GM18867 (cell line): ENCODE measurements at regions not wholly inside any gene's neighbourhood (a gene's known extent, or its start where the extent isn't known, plus 50 kb on each side); places are given as distances from the start of the nearest gene placed in this dataset.

ENCODE experiments used
- ATAC-seq: cut with Tn5 transposase; IDR thresholded peaks from one replicate; pipeline ENCODE4 v1.9.1; 2021; ENCODE audit warnings: mild to moderate bottlenecking, moderate library complexity; ENCODE audit not compliant: unreplicated experiment

GRCh38 chrX:43481576-43481975, 174.5 kb upstream of the MAOA start:
- no peak for ATAC-seq

- ATAC-seq: no peak
Observed at GRCh38 chrX:43493756-43494155, 162.3 kb upstream of the MAOA start.

- ATAC-seq: no peak
Observed at GRCh38 chrX:43500246-43500645, 155.9 kb upstream of the MAOA start.

DNA sequence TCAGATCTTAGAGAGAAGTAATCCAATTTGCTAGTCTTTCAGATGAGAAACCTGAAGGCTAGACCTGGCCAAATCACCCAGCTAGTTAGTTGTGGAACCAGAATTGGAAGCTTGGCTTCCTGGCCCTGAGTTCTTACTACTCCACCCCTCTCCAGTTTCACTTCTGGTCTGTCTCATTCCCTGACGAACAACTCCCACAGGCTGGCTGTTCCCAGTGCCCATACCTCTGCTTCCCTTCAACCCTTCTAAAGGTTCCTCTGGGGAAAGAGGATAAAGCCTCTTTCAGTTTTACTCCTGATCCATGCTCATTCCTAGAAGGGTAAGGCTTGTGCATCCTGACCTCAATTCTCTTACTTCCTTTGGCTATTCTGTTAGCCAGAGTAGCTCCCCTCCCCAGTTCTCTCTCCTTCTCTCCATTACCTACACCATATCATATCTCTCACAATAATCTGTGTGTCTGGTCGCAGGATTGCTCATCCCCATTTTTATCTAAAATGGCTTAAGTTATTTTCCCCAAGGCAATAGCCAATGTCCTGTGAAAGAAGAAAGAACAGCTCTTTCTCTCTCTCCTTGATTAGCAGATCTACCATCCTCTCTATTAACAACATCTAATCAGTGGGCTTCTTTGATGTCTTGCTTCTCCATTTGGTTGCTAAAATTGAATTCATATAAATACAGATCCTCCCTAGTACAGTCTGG, 155.0 kb upstream of the MAOA start:
- ATAC-seq: no peak

- no peak for ATAC-seq
Observed at GRCh38 chrX:43504394-43504793, 151.7 kb upstream of the MAOA start.

- ATAC-seq: no peak
Observed at GRCh38 chrX:43505769-43506168, 150.3 kb upstream of the MAOA start.

GRCh38 chrX:43508694-43509093, 147.4 kb upstream of the MAOA start:
- no peak for ATAC-seq

DNA sequence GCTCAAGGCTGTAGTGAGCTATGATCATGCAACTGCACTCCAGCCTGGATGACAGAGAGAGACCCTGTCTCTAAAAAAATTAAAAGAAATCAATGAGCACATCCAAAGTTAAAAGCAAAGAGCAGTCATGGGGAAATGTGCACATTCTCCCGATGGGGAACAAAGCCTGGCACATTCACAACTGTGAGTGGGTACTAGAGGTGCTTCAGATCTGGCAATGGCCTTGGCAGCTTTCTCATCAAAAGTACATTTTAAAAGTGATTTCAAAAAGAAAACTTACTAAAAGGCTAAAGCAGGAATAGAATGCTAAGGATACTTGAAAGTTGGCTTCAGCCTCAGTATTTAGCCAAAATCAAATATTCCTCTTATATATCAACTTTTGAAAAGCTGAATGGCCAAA, 145.9 kb upstream of the MAOA start:
- no peak for ATAC-seq

GRCh38 chrX:43513085-43513484, 143.0 kb upstream of the MAOA start:
- no peak for ATAC-seq

DNA sequence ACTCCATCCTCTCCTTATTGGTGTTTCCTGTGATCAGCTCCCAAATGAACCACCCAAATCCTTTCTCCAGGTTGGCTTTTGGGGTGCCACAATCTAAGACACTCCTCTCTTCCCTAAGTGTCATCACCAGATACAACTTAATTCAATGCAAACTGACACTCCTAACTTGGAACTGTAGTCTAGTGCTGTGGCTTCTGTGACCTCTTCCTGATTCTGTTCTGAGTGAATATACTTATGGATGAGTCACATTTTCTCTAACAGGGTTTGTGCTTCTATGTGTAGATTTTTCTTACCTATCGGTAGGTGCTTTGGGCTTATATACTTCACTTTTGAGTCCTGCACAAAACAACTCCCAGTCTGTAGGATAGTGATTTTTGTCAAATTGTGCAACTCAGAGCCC, 141.3 kb upstream of the MAOA start:
- ATAC-seq: no peak

DNA sequence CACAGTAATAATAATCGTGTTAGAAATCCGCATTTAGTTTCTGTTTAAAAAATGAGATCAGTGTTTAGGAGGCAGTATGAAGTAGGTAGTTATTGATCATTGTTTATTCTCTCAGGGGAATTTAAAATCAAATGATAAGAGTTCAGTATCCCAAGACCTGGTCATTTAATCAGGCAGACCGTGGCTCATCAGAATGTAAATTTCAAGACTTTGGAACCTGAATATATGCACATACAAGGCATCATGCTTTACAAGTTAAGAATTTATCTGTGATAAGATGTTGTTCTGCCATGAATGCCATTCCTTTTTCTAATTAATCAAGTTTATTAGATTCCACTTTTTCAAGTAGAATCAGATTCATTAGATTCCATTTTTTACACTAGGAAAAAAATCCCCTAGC, 133.5 kb upstream of the MAOA start:
- no peak for ATAC-seq

DNA sequence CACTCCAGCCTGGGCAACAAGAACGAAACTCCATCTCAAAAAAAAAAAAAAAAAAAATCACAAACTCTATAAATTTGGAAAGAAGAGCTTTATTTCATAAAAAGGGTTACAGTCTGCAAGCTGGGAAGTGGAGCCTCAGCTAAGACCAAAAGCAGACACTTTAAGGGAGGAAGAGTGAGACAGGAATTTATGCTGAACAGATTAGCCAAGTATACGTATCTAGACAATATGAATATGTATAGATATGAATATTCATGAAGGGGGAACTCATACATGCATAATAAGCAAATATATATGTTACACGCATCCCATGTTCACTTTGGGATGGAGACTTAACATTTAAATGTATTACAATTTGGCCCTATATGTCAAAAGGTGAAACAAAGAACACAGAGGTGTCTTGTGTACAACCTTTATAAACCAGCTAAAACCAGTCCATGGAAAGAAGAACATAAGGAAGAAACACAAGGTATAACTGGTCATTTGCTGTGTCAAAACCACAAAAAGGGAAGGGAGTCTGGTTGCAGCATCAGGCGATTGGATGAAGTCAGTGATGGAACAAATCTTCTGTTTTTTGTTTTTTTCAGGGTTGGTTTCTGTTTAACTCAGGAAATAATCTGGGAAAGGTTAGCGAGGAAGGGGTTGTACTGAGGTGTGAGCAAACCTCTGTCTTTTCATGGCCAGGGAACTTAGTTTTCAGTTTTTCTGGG, 130.0 kb upstream of the MAOA start:
- ATAC-seq: no peak

DNA sequence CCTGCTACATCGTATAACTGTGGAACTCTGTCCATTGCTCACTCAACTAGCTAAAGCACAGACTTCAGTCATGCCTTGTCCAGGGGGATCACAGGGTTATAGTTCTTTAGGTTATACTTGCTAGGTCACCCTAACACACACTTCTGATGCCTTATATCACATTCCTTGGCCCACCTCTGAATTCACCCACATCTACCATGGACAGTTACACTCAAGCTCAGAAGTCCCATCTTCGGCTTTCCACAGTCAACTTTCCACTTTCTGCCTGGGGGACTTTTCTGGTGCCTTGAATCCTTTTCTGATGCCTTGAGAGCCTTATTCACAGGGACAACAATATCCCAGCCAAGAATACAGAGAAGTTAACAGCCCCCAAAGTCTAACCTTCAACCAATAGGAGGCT, 129.2 kb upstream of the MAOA start:
- ATAC-seq: no peak

- ATAC-seq: no peak
Observed at GRCh38 chrX:43527801-43528200, 128.3 kb upstream of the MAOA start.

- no peak for ATAC-seq
Observed at GRCh38 chrX:43530837-43531236, 125.3 kb upstream of the MAOA start.

- ATAC-seq: no peak
Observed at GRCh38 chrX:43540318-43540717, 115.8 kb upstream of the MAOA start.

DNA sequence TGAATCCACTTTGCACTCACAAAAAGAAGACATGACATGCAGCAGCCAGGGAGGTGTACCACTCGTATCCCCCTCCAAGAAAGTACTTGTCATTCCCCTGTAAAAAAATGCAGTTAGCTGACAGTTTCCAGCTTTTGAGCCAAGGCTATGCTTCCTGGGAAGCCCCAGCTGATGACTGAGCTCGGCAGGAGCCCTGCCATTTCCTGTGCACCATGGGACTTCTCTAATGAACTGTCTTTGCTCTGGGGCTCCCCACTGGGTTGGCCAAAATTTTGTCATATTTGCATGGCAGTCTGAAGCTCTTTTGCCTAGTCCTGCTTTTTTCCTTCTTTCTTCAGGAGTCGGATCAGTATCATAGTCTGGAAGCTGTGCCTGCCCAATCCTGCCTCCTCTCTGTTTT, 104.5 kb upstream of the MAOA start:
- ATAC-seq: no peak

- no peak for ATAC-seq
Observed at GRCh38 chrX:43552156-43552555, 103.9 kb upstream of the MAOA start.

- no peak for ATAC-seq
Observed at GRCh38 chrX:43552703-43553102, 103.4 kb upstream of the MAOA start.

- ATAC-seq: no peak
Observed at GRCh38 chrX:43553257-43553656, 102.8 kb upstream of the MAOA start.

- ATAC-seq: no peak
Observed at GRCh38 chrX:43556207-43556606, 99.9 kb upstream of the MAOA start.

GRCh38 chrX:43557792-43558191, 98.3 kb upstream of the MAOA start:
- ATAC-seq: peak; percentile 80

DNA sequence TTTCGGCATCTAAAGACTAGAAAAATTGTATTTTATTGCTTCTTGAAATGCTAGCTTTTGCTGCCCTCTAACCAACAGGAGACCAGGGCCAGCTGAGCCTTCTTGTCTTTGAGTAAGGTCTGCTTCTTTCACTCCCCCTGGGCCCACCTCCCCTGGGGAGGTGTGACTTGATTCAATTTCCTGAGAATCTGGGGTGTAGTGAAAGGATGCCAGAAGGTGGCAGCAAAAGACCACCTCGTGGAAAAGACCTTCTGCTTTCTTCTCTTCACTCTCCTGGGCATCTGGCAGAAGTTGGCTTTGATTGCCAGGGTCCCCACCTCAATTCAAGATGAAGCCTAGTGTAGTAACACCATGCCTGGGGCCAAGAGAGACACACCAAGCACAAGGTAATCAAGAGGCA, 96.5 kb upstream of the MAOA start:
- no peak for ATAC-seq
